CD14-positive monocyte (primary cell): ENCODE measurements at regions not wholly inside any gene's neighbourhood (a gene's known extent, or its start where the extent isn't known, plus 50 kb on each side); places are given as distances from the start of the nearest gene placed in this dataset.

Experiments used
- DNase-seq, 3 donors: peaks; one replicate each; pipeline ENCODE4 v3.0.0-alpha.2; 2011 to 2022
- H2AFZ ChIP-seq: 2 replicates; pipeline ENCODE4 v1.6.0; 2012; ENCODE audit warnings: mild to moderate bottlenecking, low read depth, low read length, inconsistent platforms; ENCODE audit not compliant: insufficient read depth, poor library complexity, severe bottlenecking
- H3K27ac ChIP-seq, 2 donors: 1 replicate in 1 of 2; 2 replicates in 1 of 2; pipeline ENCODE4 v1.5.1; 2012 to 2013; ENCODE audit warnings: low read length in 2 of 2, control low read depth in 1 of 2, inconsistent platforms in 1 of 2, low read depth in 1 of 2, mild to moderate bottlenecking in 1 of 2
- H3K27me3 ChIP-seq, 2 donors: one replicate each; pipeline versions ENCODE4 v1.6.0 to v1.6.1; 2011 to 2013; ENCODE audit warnings: low read length in 2 of 2; ENCODE audit not compliant: control insufficient read depth in 2 of 2, insufficient read depth in 2 of 2
- H3K36me3 ChIP-seq, 2 donors: replicated peaks in 1 of 2; 1 replicate in 1 of 2; 2 replicates in 1 of 2; pipeline versions ENCODE4 v1.5.1 to v1.6.1; 2012 to 2013; ENCODE audit warnings: low read length in 2 of 2, control low read depth in 1 of 2, inconsistent platforms in 1 of 2, mild to moderate bottlenecking in 1 of 2; ENCODE audit not compliant: insufficient read depth in 2 of 2, control insufficient read depth in 1 of 2
- H3K4me1 ChIP-seq, 2 donors: 1 replicate in 1 of 2; 2 replicates in 1 of 2; pipeline versions ENCODE4 v1.5.1 to v1.6.1; 2012 to 2013; ENCODE audit warnings: low read length in 2 of 2, control low read depth in 1 of 2, inconsistent platforms in 1 of 2, mild to moderate bottlenecking in 1 of 2, moderate library complexity in 1 of 2; ENCODE audit not compliant: insufficient read depth in 2 of 2, control insufficient read depth in 1 of 2
- H3K4me2 ChIP-seq: replicated peaks from 2 replicates; pipeline ENCODE3; 2012; ENCODE audit warnings: low read length, moderate library complexity, mild to moderate bottlenecking; ENCODE audit not compliant: poor library complexity, severe bottlenecking; ENCODE audit errors: extremely low read depth
- H3K4me3 ChIP-seq, 3 experiments: fragments of 200-600 bp in 1 of 3; sonication (generic) in 1 of 3; replicated peaks in 1 of 3; 1 replicate in 2 of 3; 2 replicates in 1 of 3; pipeline ENCODE4 v1.5.1; 2011 to 2013; ENCODE audit warnings: low read length in 3 of 3, mild to moderate bottlenecking in 3 of 3, control low read depth in 2 of 3, low read depth in 2 of 3, inconsistent platforms in 1 of 3, moderate library complexity in 1 of 3
- H3K79me2 ChIP-seq: 2 replicates; pipeline ENCODE4 v1.6.0; 2012; ENCODE audit warnings: mild to moderate bottlenecking, control low read depth, inconsistent platforms, low read length, moderate library complexity; ENCODE audit not compliant: insufficient read depth
- H3K9ac ChIP-seq: 2 replicates; pipeline ENCODE4 v1.6.0; 2017; ENCODE audit warnings: low read length, mild to moderate bottlenecking; ENCODE audit not compliant: insufficient read depth, poor library complexity, severe bottlenecking
- H3K9me3 ChIP-seq, 2 donors: replicated peaks in 1 of 2; 1 replicate in 1 of 2; 2 replicates in 1 of 2; pipeline versions ENCODE4 v1.5.1 to v1.6.1; 2012 to 2013; ENCODE audit warnings: low read length in 2 of 2, control low read depth in 1 of 2; ENCODE audit not compliant: control insufficient read depth in 1 of 2, insufficient read depth in 1 of 2
- H4K20me1 ChIP-seq: 2 replicates; pipeline ENCODE4 v1.6.0; 2012; ENCODE audit warnings: mild to moderate bottlenecking, low read length, control low read depth, moderate library complexity; ENCODE audit not compliant: insufficient read depth
- H3K27ac Mint-ChIP-seq, 7 donors: one replicate each; pipeline ENCODE4 v1.8.0; 2020; ENCODE audit warnings: mild to moderate bottlenecking in 7 of 7, mixed read lengths in 7 of 7, moderate library complexity in 6 of 7, inconsistent platforms in 2 of 7
- H3K27me3 Mint-ChIP-seq, 3 donors: one replicate each; pipeline ENCODE4 v1.8.0; 2021 to 2022; ENCODE audit warnings: low read depth in 3 of 3, mild to moderate bottlenecking in 3 of 3, mixed read lengths in 3 of 3, moderate library complexity in 3 of 3, inconsistent platforms in 1 of 3
- H3K36me3 Mint-ChIP-seq, 2 donors: one replicate each; pipeline ENCODE4 v1.8.0; 2020; ENCODE audit warnings: mixed read lengths in 2 of 2, inconsistent platforms in 1 of 2, mild to moderate bottlenecking in 1 of 2
- H3K4me1 Mint-ChIP-seq: one replicate; pipeline ENCODE4 v1.8.0; 2020; ENCODE audit warnings: mild to moderate bottlenecking, mixed read lengths
- H3K4me3 Mint-ChIP-seq, 2 donors: one replicate each; pipeline ENCODE4 v1.8.0; 2020; ENCODE audit warnings: mild to moderate bottlenecking in 2 of 2, mixed read lengths in 2 of 2, moderate library complexity in 1 of 2
- H3K9me3 Mint-ChIP-seq, 7 donors: one replicate each; pipeline ENCODE4 v1.8.0; 2020 to 2022; ENCODE audit warnings: mixed read lengths in 7 of 7, mild to moderate bottlenecking in 6 of 7, moderate library complexity in 6 of 7, inconsistent platforms in 2 of 7
- CTCF ChIP-seq: fragments of 200-600 bp; IDR thresholded peaks from one replicate; pipeline ENCODE4 v1.8.0; 2022; ENCODE audit warnings: antibody characterized with exemption, mild to moderate bottlenecking
- WGBS: methylation state at CpG from one replicate; pipeline ENCODE4 v1.1.5; 2013; ENCODE audit warnings: missing lambda C conversion rate; ENCODE audit not compliant: insufficient coverage; 5-methylcytosine and 5-hydroxymethylcytosine counted together
- intact Hi-C, 2 donors: fragments of 100-400 bp; cut with micrococcal nuclease; formaldehyde crosslinking; loops; one replicate each; pipeline versions ENCODE4 v1.15.0 to v1.15.1; 2023

- Histone ChIP-seq H3K9me3 (no peaks in the 10 kb centered on the region), H3K79me2 (no peaks in the 10 kb centered on the region), H4K20me1 (no peaks in the 10 kb centered on the region), H3K9ac (no peak overlapping the region), H3K27ac (no peak overlapping the region), H3K4me3 (no peak overlapping the region), H3K4me2 (no peak overlapping the region), H3K4me1 (no peaks in the 10 kb centered on the region), H2AFZ (no peak overlapping the region), H3K36me3 (no peaks in the 10 kb centered on the region), H3K27me3 (no peaks in the 10 kb centered on the region)
- no peak for DNase-seq
- TF ChIP-seq CTCF = no peak
- 90% methylated on average over 1 of the region's 2 CpGs for WGBS
- H3K27ac Mint-ChIP-seq = no peak overlapping the region
- H3K4me1 Mint-ChIP-seq = no peaks in the 10 kb centered on the region
- intact Hi-C loops = no loop called here
- no peaks in the 10 kb centered on the region for H3K36me3 Mint-ChIP-seq
- no peak overlapping the region for H3K4me3 Mint-ChIP-seq
- peaks cover 0 to 2% (median 1%) of the 10 kb centered on the region in 3 donors for H3K27me3 Mint-ChIP-seq
- H3K9me3 Mint-ChIP-seq = peaks cover 0 to 6% (median 3%) of the 10 kb centered on the region in 7 donors
Measured at GRCh38 chr19:30158893-30159245, 213.3 kb upstream of the ZNF536 start.

- H3K4me3 ChIP-seq = no peak overlapping the region
- Mint-ChIP-seq H3K4me1 (no peaks in the 10 kb centered on the region), H3K4me3 (no peak overlapping the region), H3K27me3 (peaks cover 0 to 2% (median 1%) of the 10 kb centered on the region in 3 donors), H3K27ac (no peak overlapping the region), H3K9me3 (peaks cover 0 to 10% (median 4%) of the 10 kb centered on the region in 7 donors), H3K36me3 (no peaks in the 10 kb centered on the region)
- H3K36me3 ChIP-seq = no peaks in the 10 kb centered on the region
- no CpG with 5 or more reads among the region's 1 CpG for WGBS
- no peaks in the 10 kb centered on the region for H3K27me3 ChIP-seq
- intact Hi-C loops = no loop called here
- no peak overlapping the region for H3K9ac ChIP-seq
- no peaks in the 10 kb centered on the region for H3K9me3 ChIP-seq
- DNase-seq = no peak
- H2AFZ ChIP-seq = no peak overlapping the region
- H3K4me2 ChIP-seq = no peak overlapping the region
- TF ChIP-seq CTCF = no peak
- H3K4me1 ChIP-seq = no peaks in the 10 kb centered on the region
- no peak overlapping the region for H3K27ac ChIP-seq
- no peaks in the 10 kb centered on the region for H4K20me1 ChIP-seq
- no peaks in the 10 kb centered on the region for H3K79me2 ChIP-seq
Measured at GRCh38 chr19:30159636-30160035, 212.5 kb upstream of the ZNF536 start.
